Limb (tissue), 2 donors: ENCODE measurements at regions not wholly inside any gene's neighbourhood (a gene's known extent, or its start where the extent isn't known, plus 50 kb on each side); places are given as distances from the start of the nearest gene placed in this dataset.
"Not testable (repeated sequence)": the region's sequence is repeated elsewhere in the genome, so short reads cannot be mapped to it uniquely, and the experiment has no call there.

Source experiments
- DNase-seq, 2 donors: peaks; one replicate each; pipeline ENCODE4 v3.0.0-alpha.2; 2016; ENCODE audit errors: extremely low spot score in 2 of 2

DNA sequence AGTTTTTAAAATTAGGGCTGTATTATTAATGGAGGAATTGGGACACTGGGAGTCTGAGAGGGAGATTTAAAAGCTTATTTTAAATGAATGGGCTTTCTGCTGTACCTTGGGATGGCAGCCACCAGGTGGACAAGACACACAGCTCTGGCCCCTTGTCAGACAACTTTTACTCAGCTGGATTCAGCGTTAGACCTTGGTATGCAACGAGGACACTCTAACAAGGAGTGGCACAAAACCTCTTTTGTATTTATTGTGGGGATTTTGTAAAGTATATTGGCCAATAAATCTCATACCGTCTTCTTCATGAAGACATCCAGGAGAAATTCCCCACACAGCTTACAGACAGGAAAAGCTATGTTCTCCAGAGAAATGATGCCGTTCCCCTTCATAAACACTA is 105.7 kb downstream of the LCA5 start:
- DNase-seq: no peak

DNA sequence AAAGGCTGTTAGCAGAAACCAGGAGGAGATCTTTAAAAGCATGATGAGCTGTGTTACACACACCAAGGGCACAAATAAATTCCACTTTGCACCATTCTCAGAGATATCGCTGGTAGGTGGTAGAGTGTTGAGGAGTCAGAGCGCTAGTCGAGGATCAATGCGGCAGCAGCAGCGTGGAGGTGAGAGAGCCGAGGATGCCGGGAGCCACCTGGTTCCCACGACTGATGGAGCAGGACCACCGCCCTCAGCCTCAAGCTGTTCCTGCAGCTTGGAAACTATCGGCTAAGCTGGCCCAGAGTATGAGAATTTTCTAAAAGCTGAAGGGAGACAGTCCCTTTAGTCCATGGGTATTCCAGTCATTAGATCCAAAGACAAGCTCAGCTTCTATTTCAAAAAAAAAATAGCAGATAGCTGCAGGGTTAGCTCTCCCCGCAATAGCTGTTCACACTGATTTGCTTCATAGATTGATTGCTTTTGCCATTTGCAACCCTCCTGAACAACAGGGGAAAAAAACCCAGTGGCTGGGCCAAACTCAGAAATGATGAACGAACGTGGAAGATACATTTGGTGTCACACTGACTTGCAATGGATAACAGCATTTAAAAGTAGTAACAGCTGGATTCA is 106.2 kb downstream of the LCA5 start:
- no peak for DNase-seq

DNA sequence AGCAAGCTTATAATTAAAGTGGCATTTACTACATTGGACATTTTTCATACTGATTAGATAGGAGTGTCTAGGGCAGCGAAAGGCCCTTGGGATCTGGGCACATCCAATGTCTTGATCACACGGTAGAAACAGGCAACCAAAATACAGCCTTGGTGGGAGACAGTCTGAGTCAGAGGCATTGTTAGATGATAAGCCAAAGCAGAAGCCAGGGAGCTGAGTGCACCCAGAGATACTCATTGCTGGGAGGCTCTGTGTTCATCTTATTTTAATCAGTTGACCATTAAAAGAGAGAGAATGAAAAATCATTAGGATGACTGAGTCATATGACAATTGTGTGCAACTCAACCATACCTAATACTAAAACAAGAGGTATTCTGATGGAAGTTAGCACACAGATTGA is 109.5 kb downstream of the LCA5 start:
- no peak for DNase-seq

DNA sequence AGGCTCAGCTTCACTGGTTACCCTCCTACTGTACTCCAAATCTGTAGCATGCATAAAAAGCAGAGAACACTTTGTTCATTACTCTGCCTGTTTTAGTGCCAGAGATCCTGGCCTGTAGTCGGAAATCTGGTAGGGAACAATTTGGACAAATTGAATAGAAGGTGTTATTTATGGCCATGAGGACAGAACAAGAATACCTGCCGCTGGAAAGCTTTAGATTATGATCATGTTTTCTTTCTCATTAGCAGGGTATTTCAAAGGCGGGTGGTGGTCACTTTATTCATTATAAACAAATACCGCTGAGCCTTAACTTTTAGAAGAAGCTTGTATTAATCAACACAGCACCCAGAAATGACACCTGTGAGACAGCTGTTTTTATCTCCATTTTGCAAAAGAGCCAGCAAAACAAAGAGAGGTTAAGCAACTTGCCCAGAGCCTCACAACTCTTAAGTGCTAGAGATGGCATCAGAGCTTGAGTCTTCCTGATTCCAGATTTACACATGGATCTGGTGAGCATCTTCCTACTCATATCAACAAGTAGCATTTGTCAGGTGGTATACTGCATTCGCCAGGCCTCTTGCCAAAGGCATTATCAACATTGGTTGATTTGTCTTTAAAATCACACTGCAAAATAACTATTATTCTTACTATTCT is 110.5 kb downstream of the LCA5 start:
- DNase-seq: no peak

DNA sequence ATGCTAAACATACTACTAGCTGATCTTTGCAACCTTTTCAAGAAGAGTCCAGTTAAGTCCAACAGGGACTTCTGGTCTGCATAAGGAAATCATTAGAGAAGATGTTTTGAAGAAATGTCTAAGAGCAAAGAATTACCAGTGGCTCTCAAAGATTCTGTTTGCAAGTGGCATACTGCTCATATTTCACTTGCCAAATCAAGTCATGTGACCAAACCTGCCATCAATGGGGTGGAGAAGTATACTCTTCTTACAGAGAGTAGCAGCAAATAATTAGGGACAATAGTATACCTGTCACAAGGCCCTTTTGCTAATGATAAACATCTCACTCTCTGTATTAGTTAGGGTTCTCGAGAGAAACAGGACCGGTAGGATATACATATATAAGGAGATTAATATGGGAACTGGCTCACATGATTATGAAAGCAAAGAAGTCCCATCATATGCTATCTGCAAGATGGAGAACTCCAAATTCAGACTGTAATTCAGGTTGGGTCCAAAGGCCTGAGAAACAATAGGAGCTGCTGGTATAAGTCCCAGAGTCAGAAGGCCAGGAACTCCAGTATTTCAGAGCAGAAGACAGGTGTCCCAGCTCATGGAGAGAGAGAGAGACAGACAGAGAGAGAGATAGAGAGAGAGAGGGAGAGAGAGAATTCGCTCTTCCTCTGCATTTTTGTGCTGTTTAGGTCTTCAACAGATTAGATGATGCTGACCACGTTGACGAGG is 111.5 kb downstream of the LCA5 start:
- no peak for DNase-seq

DNA sequence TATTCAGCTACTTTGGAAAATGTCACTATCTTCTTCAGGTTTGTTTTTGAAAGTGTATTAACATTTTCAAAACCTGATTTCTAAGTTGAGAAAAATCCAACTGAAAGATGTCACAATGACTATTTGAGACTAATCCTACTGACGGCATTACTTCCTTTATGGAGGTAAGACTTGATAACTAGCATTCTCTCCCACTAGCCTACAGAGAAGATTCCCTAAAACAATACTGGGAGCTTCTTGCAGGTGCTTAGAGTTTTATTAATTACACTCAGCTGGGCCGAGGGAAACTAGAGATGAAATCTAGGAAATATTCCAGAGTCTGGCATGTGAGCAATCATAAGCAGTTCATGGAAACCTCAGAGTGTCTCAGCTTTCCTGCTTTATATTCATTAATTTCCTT is 114.0 kb downstream of the LCA5 start:
- DNase-seq: no peak

DNA sequence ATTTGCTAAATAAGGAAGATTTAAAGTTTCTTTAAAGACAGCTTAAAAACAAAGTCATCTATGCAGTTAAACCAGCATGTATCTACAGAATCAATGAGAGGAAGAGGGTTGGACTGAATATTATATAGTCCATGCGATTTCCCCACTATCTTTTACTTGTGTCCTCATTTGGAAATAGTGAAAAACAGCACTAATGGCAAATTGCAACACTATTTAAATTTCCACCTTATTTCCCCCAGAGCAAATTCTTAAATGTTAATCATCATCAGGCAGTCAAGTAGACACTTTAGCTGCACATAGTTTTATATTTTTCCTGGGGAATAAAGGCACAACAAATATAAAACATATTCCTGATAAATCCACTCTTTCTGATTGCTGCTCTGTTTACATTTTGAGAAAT is 114.6 kb downstream of the LCA5 start:
- DNase-seq: no peak

DNA sequence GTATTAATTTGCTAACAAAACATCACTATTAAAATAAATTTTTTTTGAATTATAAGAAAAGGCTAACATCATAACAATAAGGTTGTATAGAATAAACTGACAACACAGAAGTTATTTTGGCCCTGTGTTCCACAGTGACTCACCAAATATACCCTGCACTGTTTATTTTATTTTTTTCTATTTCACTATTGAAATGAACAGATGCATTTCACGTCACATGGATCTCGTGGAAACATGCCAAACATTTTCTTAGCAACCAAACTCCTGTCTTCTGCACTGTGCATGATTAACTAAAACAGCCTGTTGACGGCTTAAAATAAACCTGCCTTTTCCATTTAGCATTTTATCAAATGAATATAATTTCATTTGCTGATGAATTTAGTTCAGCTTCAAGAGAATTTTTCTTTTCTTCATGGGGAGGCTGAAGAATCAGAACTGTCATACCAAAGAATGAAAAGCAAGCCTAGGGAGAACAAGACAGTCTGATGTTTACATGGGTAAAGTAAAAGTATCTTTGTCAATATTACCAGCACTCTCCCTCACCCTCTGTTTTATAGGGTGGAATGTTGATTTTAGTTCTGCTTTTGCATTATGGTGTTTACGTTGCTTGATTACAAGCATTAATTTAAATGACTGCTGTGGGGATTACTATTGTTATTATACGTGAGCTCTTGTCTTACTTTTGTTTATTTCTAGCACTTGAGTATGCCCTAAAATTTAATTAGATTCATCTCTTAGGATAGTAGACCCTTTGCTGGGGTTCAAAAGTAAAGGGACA is 115.3 kb downstream of the LCA5 start:
- DNase-seq: peak in 1 of 2 donors; percentile 86

DNA sequence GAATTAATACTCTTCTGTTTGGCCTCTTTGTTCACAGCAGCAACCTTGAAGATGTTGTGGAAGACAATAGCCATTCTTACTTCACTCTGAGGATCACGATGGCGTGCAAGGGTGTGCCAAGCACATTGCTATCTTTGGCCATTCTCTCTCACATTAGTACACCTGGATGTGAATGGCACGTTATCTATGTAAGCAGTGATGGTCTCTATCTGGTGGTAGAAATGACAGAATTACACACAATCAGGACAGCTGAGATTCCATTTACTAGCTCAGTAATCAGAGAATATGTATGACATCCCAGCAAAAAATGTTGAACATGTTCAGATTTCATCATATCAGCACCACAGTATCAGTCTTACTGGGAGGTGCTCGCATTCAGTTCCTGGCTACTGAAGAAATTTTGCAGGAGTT is 116.2 kb downstream of the LCA5 start:
- DNase-seq: no peak

DNA sequence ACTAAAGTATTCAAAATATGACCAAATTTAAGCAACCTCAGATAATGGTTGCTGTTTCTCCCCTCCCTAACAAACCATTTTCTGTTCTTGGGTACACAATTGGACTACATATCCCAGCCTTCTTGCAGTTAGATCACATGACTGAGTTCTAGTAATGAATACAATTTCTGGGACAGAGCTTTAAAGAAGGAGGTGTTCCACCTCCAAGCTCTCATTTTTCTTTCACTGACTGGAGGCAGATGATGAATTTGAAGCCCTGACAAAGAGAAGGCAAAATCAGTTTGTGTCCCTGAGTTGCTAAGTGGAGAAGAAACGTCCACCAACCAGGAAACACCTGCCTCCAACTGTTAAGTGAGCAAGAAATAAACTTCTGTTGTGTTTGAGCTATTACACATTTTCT is 117.2 kb downstream of the LCA5 start:
- DNase-seq: no peak

DNA sequence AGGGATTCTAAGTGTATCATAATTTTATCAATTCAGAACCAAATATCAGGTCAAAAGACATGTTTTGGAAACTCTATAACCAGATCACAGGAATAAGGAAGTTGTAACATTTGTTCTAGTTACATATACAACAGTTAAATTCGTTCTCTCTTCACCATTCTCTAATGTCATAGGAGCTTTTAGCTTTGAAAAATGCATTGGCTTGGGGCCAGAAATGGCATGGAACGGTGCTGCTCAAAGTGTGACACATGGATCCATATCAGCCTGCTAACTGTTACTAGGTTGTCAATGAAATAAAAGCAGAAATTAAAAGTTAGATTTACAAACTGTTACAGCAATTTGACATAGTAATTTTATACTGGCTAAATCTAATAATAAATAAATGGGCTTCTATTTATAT is 120.3 kb downstream of the LCA5 start:
- DNase-seq: no peak

DNA sequence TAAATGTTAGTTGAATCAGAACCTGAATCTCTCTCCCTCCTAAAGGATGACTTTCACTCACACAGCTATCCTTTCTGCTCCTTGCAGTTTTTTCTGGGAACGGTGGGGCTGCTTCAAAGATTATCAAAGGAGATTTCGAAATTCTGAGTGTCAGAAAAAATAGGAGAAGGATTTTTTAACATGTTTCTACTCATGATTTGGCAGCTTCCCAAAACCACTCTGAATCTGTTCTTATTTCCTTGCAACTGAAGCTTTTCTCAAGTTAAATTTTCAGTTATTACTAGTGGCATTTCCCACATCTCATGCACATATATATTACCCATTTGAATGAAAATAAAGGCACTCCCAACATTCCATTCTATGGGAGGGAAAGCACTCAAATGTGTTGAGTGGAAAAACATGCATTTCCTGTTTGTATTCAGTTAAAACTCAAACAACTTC is 123.6 kb downstream of the LCA5 start:
- no peak for DNase-seq

DNA sequence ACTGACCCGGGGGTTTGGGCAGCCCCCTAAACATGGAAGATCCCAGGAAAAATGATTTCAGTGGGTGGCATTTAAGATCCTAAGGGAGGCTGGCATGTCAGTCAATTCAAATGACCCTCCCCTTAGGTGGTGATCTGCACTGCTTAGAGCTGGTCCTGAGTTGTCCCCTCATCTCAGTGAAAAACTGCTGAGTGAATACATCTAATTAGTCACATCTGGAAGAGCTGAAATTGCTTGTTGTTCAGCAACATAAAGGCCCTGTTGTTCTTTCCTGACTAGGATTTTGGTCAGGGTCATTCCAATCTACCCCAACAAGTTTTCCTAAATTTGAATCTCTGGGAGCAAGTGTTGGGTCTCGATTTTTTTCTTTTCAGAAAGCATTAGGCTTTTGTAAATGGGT is 126.4 kb downstream of the LCA5 start:
- DNase-seq: no peak

DNA sequence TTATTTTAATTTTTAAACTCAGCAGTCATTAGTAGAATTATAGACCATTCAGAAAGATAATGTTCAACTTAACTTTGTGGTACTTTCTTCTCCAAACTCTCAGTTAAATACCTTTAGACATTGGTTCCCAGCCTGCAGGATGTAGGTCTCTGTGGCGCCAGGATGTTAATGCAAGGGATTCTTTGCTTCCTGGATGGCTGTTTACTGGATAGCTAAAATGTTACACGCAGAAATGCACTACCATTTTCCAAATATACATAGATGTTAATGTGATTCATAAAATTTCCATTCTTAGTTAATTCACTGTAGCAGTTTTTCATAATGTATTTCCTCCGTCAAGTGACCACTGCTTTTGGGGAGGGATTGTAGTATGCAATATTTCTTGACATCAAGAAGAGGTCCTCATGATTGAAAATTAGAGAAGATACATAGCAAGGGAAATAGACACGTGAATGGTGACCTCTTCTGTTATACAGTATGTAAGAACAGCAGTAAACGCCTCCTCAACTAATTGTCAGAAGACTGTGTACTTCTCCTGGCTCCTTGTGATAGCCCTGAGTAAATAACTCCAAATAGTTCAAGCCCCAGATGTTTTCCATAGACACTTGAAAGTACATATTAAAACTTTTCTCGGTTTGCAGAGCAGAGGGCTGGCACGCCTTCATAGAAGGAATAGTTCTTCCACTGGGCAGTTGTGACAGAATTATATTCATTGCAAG is 128.8 kb downstream of the LCA5 start:
- DNase-seq: no peak

DNA sequence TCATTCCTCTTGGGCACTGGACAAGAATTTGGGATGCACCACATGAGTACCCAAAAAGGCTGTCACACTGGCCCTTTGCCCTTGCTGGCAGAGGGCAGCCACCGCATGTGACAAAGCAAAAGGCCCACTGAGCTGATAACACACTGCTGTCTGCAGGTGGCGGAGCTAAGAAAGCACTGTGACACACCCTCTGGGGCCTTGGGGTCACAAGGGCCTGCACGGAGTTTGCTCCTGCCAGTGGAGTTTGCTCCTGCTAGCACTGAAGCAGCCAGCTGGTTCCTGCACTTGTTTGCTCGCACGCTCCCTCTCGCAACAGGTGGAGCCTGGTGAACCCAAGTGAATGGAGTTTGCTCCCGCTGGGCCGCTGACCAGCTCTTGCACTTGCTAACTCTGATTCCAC is 132.6 kb downstream of the LCA5 start:
- no peak for DNase-seq

DNA sequence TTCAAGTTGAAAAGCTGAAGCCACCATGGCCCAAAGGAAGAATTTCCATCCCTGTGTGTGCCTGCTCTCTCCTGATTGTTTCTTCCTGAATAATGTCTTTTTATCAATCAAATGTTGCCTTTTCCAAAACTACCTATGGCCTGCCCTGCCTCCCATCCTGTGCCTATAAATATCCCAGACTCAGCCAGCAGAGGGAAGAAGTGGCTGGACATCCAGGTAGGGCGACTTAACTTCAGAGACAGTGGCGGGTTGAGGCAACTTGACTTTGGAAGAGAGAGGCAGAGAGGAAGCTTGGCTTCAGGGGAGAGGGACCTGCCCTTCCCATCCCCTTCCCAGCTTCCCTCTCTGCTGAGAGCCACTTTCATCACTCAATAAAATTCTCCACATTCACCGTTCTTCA is 133.0 kb downstream of the LCA5 start:
- no peak for DNase-seq

DNA sequence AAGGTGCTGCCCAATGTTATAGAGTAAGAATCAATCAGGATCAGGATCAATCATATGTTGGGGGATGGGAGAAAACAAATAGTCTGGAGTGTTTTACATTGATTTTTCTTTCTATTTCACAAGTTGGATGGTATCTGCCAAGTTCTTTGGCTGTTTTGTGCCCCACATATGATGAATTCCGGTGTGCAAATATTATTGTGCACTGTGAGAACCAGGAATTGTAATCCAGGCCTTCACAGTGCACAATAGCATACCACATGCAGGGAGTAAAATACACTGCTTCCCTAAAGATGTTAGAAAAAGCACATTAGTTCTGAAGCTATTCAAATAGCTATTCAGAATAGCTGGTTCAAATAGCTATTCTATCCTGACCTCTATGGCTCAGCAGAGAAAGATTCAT is 133.7 kb downstream of the LCA5 start:
- no peak for DNase-seq

DNA sequence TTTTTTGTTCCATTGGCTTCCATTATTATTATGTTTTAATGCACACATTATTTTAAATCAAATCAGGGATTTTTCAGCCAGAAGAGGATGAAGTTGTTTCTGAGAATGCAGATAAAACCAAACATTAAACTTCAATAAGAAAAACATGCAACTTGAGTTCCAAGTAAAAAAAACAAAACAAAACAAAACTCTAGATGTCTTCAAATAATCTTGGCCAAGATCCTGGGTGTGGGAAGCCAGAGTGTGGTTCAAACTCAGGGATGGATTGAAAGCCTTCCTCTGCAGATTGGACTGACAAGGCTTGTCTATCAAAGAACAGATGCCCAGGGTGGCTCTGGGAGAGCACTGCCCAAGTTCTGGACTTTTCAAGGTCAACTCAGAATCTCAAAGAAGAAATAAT is 134.1 kb downstream of the LCA5 start:
- no peak for DNase-seq

DNA sequence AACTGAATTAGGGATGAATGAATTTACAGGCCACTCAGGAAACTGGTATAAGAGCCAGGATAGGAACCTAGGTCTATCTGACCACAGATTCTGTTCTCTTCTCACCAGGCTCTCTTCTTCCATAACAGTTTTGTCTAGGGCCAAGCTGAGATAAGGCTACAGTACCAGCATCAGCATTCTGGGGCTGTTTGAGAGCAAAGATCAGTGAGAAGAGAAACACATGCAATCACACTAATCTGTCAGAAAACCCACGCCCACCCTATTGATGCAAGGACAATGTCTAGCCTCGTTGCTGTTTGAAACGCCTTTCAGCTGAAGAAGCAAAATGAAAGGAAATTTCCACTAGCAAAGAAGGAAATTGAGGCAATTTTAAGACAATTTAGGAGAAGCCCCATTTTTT is 137.7 kb downstream of the LCA5 start:
- no peak for DNase-seq

DNA sequence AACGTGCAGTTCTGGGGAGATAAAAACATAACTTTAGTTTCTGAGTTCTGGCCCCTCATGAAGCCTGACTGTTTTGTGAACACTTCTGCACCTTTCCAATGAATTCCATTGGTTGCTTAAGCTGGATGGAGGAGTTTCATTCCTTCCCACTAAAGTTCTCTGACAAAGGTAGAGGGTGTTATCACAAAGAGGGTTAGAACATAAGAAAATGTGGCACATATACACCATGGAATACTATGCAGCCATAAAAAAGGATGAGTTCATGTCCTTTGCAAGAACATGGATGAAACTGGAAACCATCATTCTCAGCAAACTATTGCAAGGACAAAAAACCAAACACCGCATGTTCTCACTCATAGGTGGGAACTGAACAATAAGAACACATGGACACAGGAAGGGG is 138.6 kb downstream of the LCA5 start:
- DNase-seq: not testable (repeated sequence)

DNA sequence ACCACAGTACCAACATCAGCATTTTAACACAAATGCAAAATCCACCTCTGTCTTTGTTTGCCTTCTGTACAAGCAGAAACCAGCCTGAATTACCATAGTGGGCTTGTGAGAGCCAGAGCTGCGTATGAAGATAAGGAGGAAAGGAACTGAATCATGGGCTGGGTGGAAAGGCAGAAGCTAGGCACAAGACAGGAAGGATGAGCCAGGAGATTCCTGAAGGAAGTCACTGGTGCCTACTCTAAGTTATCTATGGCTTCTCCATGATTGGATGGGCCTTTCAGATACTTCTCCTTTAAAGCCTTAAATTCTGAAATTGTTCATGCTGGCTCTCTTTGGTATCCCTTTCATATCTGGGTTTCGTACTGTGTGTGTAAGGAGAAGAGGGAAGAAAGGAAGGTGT is 140.6 kb downstream of the LCA5 start:
- no peak for DNase-seq

DNA sequence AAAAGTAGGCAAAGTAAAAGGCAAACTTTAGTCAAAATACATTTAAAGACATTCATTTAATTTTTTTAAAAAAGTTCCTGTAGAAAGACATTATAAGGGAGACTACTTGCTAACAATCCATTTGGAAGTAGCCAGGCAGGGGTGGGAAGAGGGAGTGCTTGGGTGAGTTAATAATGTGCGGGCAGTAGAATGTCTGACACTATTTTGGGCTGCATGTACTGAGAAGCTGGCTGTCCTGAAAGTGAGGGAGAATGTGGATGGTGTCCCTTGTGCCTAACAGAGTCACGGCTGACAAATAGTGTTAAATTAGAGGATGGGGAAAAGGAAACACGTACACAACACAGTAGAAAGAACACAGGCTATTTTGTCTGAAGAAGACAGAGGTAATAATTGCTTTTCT is 142.5 kb downstream of the LCA5 start:
- no peak for DNase-seq
